ENCODE measurements at regions not wholly inside any gene's neighbourhood (a gene's known extent, or its start where the extent isn't known, plus 50 kb on each side); places are given as distances from the start of the nearest gene placed in this dataset.

GRCh38 chr13:44719857-44720671, 143.9 kb upstream of the TSC22D1 start:
- Histone ChIP-seq H3K36me3 (no peaks in the 10 kb centered on the region), H3K27me3 (ENCODE audit: low read depth) (no peaks in the 10 kb centered on the region), H3K9me3 (no peaks in the 10 kb centered on the region), H3K4me1 (no peaks in the 10 kb centered on the region), H3K4me3 (no peak overlapping the region), H3K27ac (no peak overlapping the region)
- no peak for DNase-seq
- no peak for TF ChIP-seq CTCF (IDR thresholded peaks at IDR 0.05)
- no peak for ATAC-seq
- intact Hi-C loops (cut with DNase I) = no loop called here

- no peaks in the 10 kb centered on the region for H3K27me3 ChIP-seq (ENCODE audit: low read depth)
- no peaks in the 10 kb centered on the region for H3K4me1 ChIP-seq
These were observed 142.3 kb upstream of the TSC22D1 start for GRCh38 chr13:44718467-44718866.

GRCh38 chr13:44715287-44716230, 139.4 kb upstream of the TSC22D1 start:
- Histone ChIP-seq H3K4me3 (no peak overlapping the region), H3K36me3 (no peaks in the 10 kb centered on the region), H3K9me3 (no peaks in the 10 kb centered on the region), H3K27me3 (ENCODE audit: low read depth) (no peaks in the 10 kb centered on the region), H3K4me1 (no peaks in the 10 kb centered on the region), H3K27ac (no peak overlapping the region)
- no peak for ATAC-seq
- no peak for TF ChIP-seq CTCF (IDR thresholded peaks at IDR 0.05)
- intact Hi-C loops (cut with DNase I) = no loop called here
- no peak for DNase-seq

More at GRCh38 chr13:44718467-44718866, 142.3 kb upstream of the TSC22D1 start:
- H3K4me3 ChIP-seq = no peak overlapping the region
- ATAC-seq = no peak
- H3K36me3 ChIP-seq = no peaks in the 10 kb centered on the region
- intact Hi-C loops (cut with DNase I) = no loop called here
- no peak overlapping the region for H3K27ac ChIP-seq
- TF ChIP-seq CTCF (IDR thresholded peaks at IDR 0.05) = no peak
- no peak for DNase-seq
- H3K9me3 ChIP-seq = no peaks in the 10 kb centered on the region

GRCh38 chr13:44713788-44714469, 137.8 kb upstream of the TSC22D1 start:
- H3K36me3 ChIP-seq = no peaks in the 10 kb centered on the region
- H3K4me1 ChIP-seq = no peaks in the 10 kb centered on the region
- H3K4me3 ChIP-seq = no peak overlapping the region
- peak in 1 of 2 donors; percentile 39 for ATAC-seq
- no peak for DNase-seq
- H3K9me3 ChIP-seq = no peaks in the 10 kb centered on the region
- H3K27me3 ChIP-seq (ENCODE audit: low read depth) = no peaks in the 10 kb centered on the region
- TF ChIP-seq CTCF (IDR thresholded peaks at IDR 0.05) = no peak
- intact Hi-C loops (cut with DNase I) = no loop called here
- H3K27ac ChIP-seq = no peak overlapping the region

- no peak overlapping the region for H3K4me3 ChIP-seq
- no peaks in the 10 kb centered on the region for H3K9me3 ChIP-seq
- no peak for TF ChIP-seq CTCF (IDR thresholded peaks at IDR 0.05)
- H3K4me1 ChIP-seq = no peaks in the 10 kb centered on the region
- H3K36me3 ChIP-seq = no peaks in the 10 kb centered on the region
- ATAC-seq = no peak
- DNase-seq = no peak
- H3K27ac ChIP-seq = no peak overlapping the region
- intact Hi-C loops (cut with DNase I) = no loop called here
- H3K27me3 ChIP-seq (ENCODE audit: low read depth) = no peaks in the 10 kb centered on the region
These were observed 135.6 kb upstream of the TSC22D1 start for GRCh38 chr13:44711706-44712105.
